GM19035 (cell line): ENCODE measurements at regions not wholly inside any gene's neighbourhood (a gene's known extent, or its start where the extent isn't known, plus 50 kb on each side); places are given as distances from the start of the nearest gene placed in this dataset.

Experiments
- ATAC-seq: cut with Tn5 transposase; IDR thresholded peaks from one replicate; pipeline ENCODE4 v1.9.1; 2021; ENCODE audit not compliant: unreplicated experiment

DNA sequence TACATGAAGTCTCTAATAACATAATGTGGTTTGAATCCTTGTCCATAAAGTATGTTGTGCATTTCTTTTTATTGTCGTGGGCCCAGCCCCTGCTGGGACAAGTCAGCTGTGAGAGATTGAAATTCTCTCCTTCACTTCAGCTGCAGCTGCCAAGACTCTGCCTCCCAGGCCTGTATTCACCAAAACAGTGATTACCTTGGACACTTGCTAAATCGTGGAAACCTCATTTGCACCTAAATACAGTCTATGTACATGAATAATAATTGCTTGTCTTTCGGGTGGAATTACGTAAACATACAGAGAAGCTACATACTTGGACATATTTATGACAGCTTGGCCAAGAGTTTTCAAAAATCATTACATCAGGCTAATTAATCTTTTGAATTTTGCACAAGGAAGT, 898.5 kb upstream of the SEMA6A start:
- no peak for ATAC-seq

DNA sequence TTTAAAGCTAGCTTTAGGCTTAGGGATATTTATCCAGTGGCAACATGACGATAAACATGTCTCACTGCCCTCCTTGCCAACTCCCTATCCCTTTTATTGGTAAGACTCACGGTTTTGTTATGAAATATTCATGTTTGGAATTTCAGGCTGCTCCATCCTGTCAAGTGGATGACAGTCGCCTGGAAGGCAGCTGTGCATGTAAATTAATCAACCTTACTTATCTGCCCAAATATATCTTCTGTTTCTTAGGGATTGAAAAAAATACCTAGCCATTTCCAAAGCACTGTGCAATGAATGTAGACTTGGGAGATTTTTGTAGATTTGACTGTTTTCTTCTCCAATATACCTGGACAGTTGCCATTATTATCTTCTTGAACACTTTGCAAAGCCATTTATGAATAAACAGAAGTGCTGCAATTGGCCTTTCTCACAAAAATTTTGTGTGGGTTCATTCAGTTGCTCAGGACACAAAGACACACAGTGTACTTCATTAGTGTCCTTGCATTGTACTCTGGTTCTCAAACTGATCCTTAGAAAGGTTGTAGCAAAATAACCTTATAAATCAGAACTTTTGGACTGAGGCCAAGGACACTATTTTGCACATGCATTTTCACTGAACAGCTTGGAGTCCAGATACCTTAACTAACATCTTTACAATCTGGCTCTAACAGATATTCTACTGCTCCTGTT, 889.4 kb upstream of the SEMA6A start:
- ATAC-seq, result no peak

DNA sequence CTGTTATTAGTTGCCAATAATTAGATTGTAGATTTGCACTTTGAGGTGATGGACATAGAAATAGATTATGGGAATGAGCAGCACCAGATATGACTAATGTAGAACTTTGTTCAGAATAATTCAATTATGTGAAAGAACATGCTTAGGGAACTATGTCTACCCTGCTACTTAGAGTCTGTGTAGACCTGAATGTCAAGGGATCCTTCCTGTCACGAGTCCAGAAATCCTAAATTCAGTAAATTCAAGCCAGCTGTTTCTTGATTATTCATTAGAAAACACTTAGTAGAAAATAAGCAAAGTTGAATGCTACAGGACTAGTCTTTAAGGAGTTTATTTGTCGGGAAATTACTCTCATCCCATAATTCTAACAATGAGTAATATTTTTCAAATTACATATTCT, 887.3 kb upstream of the SEMA6A start:
- no peak for ATAC-seq

DNA sequence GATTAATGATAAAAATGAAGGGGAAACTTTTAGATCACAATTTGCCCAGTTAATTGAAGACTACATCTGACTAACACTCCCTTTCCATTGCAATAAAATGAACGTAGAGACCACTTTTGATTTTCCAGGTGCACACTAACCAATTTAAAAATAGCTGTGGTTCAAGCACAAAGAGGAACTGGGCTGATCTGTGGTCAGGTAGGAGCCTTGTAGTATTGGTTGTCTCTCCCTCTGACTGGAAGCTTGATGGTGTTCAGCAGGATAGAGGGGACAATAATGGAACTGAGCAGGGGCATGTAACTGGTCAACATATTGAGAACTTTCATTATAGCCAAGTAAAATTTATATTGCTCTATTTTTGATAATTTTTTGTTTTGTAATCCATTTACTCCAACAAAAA, 886.8 kb upstream of the SEMA6A start:
- ATAC-seq, result peak; percentile 50

DNA sequence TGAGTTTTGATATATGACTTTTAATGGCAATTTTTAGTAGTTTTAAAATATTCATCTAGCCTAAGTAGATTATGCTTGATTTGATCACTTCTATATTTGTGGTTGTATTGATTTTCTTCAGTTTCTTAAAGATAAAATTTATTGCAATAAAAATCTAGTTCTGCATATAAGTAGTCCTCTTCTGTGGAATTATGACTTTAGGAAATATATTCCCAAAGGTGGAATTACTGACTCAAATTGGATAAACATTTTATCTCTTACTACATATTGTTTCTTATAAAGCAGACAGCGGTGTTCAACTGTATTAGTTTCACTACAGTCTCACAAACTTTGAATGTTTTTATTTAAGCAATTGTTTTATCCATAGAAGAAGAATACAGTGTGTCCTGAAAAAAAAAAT, 883.0 kb upstream of the SEMA6A start:
- no peak for ATAC-seq

DNA sequence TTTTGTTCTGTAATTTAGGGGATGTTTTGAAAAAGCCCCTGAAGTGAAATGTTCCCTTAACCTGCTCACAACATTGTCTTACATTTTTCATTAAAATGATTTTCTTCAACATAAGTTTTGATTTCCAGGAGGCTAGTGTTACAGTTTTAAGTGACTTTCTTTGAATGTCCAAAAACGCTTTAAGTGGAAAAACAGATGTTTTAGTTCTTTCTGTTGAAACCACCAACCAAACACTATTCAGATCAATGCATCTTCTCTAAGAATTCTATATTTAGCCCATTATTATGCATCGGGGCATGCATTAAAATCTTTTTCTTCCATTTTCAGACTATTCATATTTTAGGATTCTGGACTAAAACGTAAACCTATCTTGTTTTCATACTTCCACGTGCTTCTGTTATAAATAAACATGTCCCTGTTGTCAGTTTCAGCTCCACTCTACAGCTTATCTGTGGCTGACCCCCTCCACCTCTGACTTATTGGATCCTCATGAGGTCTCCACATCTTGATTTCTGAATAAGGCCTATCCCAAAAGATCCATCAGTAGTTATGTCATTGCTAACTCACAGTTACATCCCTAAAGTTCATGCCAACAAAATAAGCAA, 882.3 kb upstream of the SEMA6A start:
- no peak for ATAC-seq

DNA sequence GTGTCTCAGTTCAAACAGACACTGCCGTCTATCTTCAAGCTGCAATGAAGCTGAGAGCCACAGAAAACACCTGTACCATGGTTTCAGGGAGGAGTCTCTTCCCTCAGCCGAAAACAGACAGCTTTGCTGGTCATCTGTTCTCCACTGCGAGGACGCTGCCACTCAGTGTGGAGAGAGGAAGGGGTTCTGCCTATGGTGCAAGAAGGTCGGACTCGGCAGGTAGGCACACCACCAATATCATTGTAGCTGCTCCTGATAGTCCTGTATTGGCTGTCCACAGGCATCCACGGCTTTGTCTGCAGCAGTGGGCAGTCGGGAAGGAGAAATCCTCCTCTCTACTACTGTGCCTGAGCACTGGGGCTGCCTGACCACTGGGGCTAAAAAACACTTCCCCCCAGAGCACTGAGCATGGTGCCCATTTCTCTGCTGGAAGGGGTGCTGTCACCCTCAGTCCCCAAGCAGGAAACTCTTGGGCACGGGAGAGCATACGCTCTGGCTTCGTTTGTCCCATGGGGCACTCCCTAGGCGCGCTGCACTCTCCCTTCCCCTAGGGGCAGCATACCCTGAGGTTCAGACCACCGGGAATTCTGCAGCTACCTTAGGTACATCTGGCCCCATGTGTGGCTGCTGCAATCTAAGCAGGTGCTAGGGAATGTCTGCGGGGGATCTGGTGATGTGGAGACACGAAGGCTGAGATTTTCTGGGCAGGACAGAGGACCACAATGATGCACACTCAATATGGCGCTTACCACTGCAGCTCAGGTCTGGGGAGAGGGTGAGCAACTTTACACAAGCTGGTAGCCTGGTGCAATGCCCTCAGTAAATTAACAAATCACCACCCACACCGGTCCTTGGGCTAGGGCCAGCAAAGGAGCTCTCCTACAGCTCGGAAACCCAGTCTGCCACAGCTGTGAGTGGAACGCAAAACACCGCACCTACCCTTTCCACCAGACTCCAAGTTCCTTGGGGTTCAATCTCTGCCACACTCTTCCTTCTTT, 880.9 kb upstream of the SEMA6A start:
- ATAC-seq, result peak; percentile 29

DNA sequence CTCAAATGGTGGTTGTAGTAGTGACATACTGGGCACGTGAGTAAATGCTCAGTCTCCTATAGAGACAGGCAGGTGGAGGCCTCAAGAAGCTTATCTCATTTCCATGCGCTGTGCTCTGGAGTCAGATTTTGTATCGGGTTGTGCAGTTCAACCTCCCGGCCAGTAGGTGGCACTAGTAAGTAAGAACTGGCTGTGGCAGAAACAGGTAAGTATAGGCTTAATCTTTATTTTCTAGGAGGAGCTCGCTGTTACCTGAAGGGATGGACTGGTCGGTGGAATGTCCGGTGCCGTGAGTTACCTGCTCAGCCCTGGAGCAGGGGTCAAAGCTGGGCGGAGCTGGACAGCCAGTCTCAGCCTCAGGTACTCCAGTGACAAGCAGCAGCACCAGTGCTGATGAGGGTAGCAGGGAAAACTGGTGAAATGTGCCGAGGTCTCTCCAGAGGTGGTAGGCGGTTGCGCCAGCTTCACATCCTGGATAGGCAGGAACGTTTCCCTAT, 880.1 kb upstream of the SEMA6A start:
- ATAC-seq, result peak; percentile 91

DNA sequence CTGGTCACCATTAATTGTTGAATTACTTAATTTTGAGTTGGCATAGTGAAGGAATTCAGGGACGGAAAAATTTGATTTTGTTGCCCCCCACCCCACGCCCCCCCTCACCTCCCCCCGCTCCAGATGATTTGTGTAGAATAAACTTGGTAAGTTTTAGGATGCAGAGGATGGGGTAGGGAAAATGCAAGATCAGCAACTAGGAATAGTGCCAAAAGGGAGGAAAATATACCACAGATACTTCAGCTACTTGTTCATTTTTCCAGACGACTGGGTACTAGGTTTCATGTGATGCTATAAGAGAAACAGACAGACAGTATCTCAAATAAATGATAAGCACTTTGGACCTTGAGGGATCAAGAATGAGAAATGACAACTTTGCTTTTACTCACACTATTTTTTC, 862.2 kb upstream of the SEMA6A start:
- no peak for ATAC-seq

DNA sequence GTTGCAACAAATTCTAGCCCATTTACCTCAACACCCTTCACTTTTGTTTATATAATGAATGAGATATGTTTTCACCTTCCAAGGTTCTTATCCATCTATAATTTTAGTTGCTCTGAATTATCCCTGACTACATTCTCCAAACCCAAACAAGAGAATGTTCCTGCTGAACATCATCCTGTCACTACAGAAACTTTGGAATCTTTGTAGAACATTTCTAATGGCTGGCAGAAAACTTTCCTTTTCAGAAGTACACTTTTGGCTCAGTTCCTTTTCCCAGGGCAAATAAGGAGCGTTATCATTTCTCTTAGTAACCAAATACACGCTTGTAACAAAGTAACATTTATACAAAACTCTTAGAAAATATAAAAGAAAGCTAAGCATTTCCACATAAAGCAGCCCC, 860.6 kb upstream of the SEMA6A start:
- no peak for ATAC-seq

DNA sequence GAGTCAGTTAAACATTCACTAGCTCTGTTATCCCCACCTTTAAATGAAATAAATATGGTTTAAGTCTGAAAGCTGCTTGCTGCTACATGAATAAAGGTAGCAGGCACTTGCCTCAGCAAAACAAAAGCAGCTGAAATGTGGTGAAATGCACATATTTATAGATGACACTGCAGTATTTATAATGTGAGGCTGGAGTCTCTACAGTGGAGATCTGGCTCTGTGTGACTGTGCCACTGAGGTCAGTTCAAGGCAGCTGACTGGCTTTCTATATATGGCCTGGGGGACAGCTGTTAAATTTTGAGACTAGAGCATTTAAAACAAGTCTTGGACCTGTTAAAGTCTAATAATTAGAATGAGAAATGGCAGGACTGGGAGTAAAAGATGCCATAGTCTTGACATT, 859.6 kb upstream of the SEMA6A start:
- ATAC-seq, result no peak

DNA sequence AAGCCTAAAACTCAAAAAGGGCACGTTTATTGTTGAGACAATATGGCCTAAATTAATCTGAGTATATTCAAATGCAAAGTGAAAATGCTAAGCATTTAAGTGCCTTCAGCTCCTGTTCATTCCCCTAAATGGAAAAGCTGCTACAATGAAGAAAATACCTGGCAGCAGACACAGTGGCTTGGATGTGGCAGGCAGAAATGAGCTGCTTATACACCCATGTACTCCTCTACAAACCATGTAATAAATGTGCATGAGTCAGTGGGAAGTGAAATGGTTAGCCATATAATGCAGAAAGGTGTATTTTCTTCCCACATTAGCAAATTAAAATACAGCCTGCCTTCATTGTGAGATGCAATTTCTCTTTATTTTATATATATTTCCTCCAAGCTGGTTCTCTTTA, 859.2 kb upstream of the SEMA6A start:
- no peak for ATAC-seq

DNA sequence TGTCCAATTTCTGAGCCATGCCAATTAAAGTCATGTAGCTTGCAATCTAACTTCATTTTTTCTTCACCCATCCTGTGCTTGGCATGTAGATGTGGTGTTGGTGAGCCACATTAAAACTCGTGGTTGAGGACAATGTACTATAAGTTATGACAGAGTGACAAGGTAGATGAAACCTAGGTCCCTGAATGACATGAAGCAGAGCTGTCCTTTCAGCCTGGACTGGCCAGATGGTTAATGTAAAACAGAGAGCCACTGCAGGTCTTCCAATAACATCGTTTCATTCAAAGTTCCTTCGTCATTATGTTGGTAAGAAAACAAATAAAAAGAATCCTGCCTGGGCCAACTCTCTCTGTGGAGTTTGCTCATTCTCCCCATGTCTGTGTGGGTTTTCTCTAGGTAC, 856.5 kb upstream of the SEMA6A start:
- ATAC-seq, result no peak

DNA sequence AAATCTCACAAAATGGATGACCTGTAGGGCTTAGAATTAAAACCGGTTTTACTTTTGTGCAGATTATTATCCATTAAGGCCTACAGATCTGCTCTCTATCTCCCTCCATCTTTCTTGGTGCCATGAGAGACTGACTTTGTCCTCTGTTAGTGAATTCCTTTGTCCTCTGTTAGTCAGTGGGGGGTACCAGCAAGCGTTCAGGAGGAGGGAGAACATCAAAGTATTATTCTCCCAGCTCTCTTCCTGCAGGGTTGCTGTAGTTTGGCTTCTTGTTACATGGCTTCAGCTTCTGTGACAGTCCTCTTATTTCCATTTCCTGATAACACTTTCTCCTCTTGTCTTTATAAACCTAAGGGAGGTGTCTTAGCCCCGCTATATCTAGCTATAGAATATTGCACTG, 850.5 kb upstream of the SEMA6A start:
- ATAC-seq, result no peak

DNA sequence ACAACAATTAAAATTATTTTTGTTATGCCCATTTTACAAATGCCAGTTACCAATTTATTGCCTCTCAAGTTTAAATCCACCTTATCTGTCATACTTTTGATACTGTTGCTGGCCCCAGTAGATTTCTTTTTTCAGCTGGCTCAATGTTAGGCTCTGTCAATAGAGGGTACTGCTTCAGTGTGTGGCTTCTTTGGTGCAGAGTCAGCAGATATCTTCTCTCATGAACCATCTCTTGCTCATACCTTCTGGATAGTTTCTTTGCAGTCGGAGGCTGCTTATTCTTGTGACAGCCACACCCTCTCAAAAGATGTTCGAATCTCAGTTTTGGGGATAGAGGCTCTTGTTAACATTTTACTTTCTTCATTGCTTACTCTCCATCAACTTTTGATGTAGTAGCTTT, 849.9 kb upstream of the SEMA6A start:
- no peak for ATAC-seq

DNA sequence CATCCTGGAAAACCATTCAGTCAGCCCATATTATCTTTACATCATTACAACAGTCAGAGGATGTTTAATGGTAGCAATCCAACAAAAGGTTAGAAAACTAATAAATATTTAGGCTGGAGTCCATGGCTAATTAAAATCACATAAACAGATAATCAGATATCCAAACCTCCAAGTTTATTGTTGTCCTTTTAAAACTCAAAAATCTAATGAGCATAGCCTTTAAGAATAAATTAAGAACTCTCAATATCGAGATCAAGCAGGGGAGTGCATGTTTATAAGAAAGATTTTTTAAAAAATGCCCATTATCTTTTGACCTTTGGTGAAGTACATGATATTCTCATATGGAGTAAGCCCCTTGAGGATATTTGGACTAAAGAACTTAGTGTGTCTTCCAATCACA, 842.9 kb upstream of the SEMA6A start:
- no peak for ATAC-seq

DNA sequence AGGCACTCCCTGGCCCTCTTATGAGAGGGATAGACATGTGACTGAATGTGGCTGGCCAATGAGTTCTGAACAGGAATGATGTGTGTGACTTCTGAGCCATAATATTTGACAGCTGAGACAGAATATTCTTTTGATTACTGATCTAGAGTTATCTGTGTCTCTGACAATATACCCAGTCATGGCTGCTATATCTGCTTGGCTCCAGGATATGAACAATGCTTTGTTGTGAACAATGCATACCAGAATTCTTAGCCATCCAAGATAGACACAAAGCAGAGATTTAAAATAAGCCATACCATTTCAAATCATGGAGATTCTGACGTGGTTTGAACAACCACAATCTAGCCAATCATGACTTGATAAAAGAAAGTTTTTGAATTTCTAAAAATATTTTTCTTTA, 840.3 kb upstream of the SEMA6A start:
- no peak for ATAC-seq

DNA sequence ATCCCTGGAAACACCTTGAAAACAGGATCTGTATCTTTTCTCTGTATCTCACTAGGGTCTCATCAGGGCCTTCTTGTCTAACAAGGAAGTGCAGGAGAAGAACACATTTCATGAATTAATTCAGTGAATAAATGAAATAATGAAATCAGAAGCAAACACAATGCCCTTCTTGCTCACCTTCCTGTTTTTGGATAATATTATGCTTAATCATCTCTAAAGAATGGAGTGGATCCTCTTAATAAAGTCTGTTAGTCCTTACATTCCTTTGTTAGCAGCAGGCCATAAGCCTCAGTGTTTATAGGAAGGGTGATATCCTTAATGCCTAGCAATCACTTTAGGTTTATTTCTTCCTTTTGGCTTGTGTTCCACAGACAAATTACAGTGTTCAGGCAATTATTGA, 837.1 kb upstream of the SEMA6A start:
- ATAC-seq, result no peak

DNA sequence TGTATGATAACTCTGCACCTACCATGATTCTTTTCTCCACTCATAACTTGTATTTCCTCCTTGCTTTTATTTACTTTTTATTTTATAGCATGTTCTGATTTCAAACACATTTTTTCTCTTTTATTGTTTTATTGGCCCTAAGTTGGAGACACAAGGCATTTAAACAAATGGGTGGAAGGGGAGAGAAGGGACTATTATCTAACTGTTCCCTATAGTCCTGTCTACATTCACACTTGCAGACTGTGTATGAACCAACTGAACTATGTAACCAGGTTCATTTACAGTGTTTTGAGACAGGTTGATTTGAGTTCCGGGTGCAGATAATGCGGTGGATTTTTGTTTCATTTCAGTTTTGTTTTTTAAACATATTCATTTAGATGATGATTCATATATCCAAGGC, 830.6 kb upstream of the SEMA6A start:
- no peak for ATAC-seq

DNA sequence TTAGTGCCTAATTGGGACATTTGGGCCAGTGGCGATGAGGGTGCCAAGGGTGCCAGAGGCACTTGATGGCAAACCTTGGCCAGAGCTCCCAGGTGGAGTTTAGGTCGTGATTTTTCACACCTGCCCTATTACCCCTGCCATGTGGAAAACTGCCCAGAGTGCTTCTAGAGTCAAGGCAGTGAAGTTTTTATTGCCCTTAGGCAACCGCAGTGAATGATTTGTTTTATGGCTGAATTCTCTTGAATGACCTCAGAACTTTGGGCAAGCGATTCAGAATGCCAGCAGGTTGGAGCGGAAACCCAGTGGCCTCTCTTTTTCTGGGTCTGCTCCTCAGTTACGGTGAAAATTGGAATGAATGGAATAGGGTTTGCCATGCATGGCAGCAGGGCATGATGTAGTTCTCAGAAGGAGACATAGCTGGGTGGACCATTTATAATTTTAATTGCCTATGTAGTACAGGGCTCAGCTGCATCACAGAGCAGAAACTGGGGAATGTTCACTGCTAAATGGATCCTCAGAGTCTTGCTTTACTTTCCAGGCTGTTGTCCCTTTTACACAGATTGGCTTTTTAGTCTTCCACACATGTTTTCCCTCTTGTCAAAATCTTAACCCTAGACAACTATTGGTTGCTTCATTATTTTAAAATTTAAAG, 820.0 kb upstream of the SEMA6A start:
- no peak for ATAC-seq

DNA sequence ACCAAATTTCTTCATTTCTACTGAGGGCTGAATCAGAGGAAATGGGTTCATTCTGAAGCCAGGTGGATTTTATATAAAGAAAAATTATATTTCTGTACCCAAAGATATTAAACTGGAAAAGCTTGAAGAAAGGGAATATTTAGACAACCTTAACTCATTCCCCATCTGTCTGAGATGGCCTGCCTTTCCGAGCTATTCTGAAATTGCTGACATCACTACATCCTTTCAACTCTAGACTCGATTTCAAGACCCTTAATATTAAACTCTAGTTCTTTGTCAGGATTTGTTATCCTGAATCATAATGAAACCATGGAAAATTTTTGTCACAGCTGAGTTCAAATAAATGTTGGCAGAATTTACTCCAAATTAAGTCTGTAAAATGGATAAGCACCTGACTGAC, 818.5 kb upstream of the SEMA6A start:
- ATAC-seq, result no peak
